ENCODE measurements at regions not wholly inside any gene's neighbourhood (a gene's known extent, or its start where the extent isn't known, plus 50 kb on each side); places are given as distances from the start of the nearest gene placed in this dataset.
A peak's percentile ranks its signal among the peaks of the same experiment; 100 is the strongest.

DNA sequence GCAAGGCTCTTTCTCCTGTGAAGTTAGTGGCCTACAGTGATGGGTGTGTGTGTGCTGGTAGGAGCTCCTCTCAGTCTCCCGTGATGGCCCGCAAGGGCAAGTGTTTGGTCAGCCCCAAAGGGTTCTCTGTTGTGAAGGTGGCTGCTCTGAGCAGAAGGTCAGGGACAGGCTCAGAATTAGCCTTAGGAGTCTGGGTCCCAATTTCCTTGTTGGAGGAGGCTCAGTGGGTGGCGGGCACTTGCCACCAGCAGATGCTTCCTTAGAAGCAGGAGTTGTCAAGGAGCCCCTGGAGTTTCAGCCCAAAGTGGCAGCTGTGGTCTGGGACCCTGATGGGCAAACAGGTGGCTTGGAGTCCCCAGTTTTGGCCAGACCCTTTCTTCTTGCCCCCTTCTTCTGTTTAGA, 154.4 kb downstream of the MACROH2A1 start:
- Histone ChIP-seq H3K27me3 (ENCODE audit: control insufficient read depth in 3 of 3, insufficient read depth in 3 of 3, low read length in 3 of 3) (peaks cover 0 to 5% (median 0%) of the 10 kb centered on the region in 3 donors), H3K4me1 (ENCODE audit: control insufficient read depth in 3 of 3, insufficient read depth in 2 of 3, low read depth in 1 of 3, low read length in 2 of 3) (peaks cover 0 to 15% (median 2%) of the 10 kb centered on the region in 3 donors), H3K9me3 (ENCODE audit: control insufficient read depth in 2 of 2, insufficient read depth in 1 of 2, low read depth in 1 of 2, low read length in 1 of 2) (no peaks in the 10 kb centered on the region), H3K36me3 (ENCODE audit: control insufficient read depth in 3 of 3, insufficient read depth in 2 of 3, low read depth in 1 of 3, low read length in 3 of 3) (no peaks in the 10 kb centered on the region), H3K27ac (ENCODE audit: low read depth in 1 of 3, low read length in 2 of 3) (peak overlapping the region in 1 of 3 donors; percentile 38), H3K4me3 (ENCODE audit: low read depth in 1 of 3, low read length in 3 of 3) (no peak overlapping the region)
- 95 to 100% (median 98%) methylated on average over 3 of the region's 3 CpGs for WGBS, 3 donors
- no peak for DNase-seq
- no peak for FAIRE-seq

- no peak for DNase-seq
Observed at GRCh38 chr5:135243556-135244285, 155.3 kb downstream of the MACROH2A1 start.

GRCh38 chr5:135242866-135243555, 156.0 kb downstream of the MACROH2A1 start:
- Histone ChIP-seq H3K9me3 (ENCODE audit: control insufficient read depth in 2 of 2, insufficient read depth in 1 of 2, low read depth in 1 of 2, low read length in 1 of 2) (no peaks in the 10 kb centered on the region), H3K27me3 (ENCODE audit: control insufficient read depth in 3 of 3, insufficient read depth in 3 of 3, low read length in 3 of 3) (peaks cover 0 to 5% (median 0%) of the 10 kb centered on the region in 3 donors), H3K4me1 (ENCODE audit: control insufficient read depth in 3 of 3, insufficient read depth in 2 of 3, low read depth in 1 of 3, low read length in 2 of 3) (peaks cover 0 to 15% (median 2%) of the 10 kb centered on the region in 3 donors), H3K27ac (ENCODE audit: low read depth in 1 of 3, low read length in 2 of 3) (no peak overlapping the region), H3K4me3 (ENCODE audit: low read depth in 1 of 3, low read length in 3 of 3) (no peak overlapping the region), H3K36me3 (ENCODE audit: control insufficient read depth in 3 of 3, insufficient read depth in 2 of 3, low read depth in 1 of 3, low read length in 3 of 3) (no peaks in the 10 kb centered on the region)
- DNase-seq (no peak), FAIRE-seq (no peak)
- WGBS, 3 donors, result 85 to 87% (median 86%) methylated on average over 8 of the region's 8 CpGs

More at GRCh38 chr5:135243556-135244285, 155.3 kb downstream of the MACROH2A1 start:
- WGBS, 3 donors, result 79 to 93% (median 92%) methylated on average over 22 of the region's 22 CpGs
- no peak for FAIRE-seq
- H3K4me1 ChIP-seq (ENCODE audit: control insufficient read depth in 3 of 3, insufficient read depth in 2 of 3, low read depth in 1 of 3, low read length in 2 of 3), result peaks cover 0 to 15% (median 2%) of the 10 kb centered on the region in 3 donors
- peaks cover 0 to 5% (median 0%) of the 10 kb centered on the region in 3 donors for H3K27me3 ChIP-seq (ENCODE audit: control insufficient read depth in 3 of 3, insufficient read depth in 3 of 3, low read length in 3 of 3)
- H3K36me3 ChIP-seq (ENCODE audit: control insufficient read depth in 3 of 3, insufficient read depth in 2 of 3, low read depth in 1 of 3, low read length in 3 of 3), result no peaks in the 10 kb centered on the region
- H3K27ac ChIP-seq (ENCODE audit: low read depth in 1 of 3, low read length in 2 of 3), result peak overlapping the region in 2 of 3 donors; percentile 24 to 48
- no peaks in the 10 kb centered on the region for H3K9me3 ChIP-seq (ENCODE audit: control insufficient read depth in 2 of 2, insufficient read depth in 1 of 2, low read depth in 1 of 2, low read length in 1 of 2)
- no peak overlapping the region for H3K4me3 ChIP-seq (ENCODE audit: low read depth in 1 of 3, low read length in 3 of 3)

GRCh38 chr5:135242021-135242865, 156.8 kb downstream of the MACROH2A1 start:
- DNase-seq (peak; percentile 44 to 57), FAIRE-seq (no peak)
- Histone ChIP-seq H3K4me1 (ENCODE audit: control insufficient read depth in 3 of 3, insufficient read depth in 2 of 3, low read depth in 1 of 3, low read length in 2 of 3) (peaks cover 0 to 15% (median 2%) of the 10 kb centered on the region in 3 donors), H3K36me3 (ENCODE audit: control insufficient read depth in 3 of 3, insufficient read depth in 2 of 3, low read depth in 1 of 3, low read length in 3 of 3) (no peaks in the 10 kb centered on the region), H3K27me3 (ENCODE audit: control insufficient read depth in 3 of 3, insufficient read depth in 3 of 3, low read length in 3 of 3) (peaks cover 0 to 5% (median 0%) of the 10 kb centered on the region in 3 donors), H3K9me3 (ENCODE audit: control insufficient read depth in 2 of 2, insufficient read depth in 1 of 2, low read depth in 1 of 2, low read length in 1 of 2) (no peaks in the 10 kb centered on the region), H3K27ac (ENCODE audit: low read depth in 1 of 3, low read length in 2 of 3) (no peak overlapping the region), H3K4me3 (ENCODE audit: low read depth in 1 of 3, low read length in 3 of 3) (no peak overlapping the region)
- 50 to 72% (median 61%) methylated on average over 11 of the region's 11 CpGs for WGBS, 3 donors

DNA sequence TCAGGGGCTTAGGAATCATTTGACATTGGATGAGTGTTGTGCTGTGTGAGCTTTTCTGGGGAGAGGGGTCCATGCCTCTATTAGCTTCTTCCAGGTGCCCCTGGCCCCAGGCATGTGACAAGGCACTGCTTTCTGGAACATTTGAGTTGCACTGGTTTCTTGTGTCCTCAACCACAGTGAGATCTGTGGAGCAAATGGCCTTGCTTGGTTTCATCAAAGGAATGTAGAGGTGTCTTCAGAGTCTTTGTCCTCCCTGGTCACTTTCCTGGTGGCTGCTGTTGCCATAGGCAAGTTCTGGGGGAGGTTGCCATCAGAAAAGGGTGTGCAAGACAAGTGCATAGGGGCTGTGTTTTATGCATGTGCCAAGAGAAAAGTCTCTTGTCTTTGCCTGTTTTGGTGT, 157.5 kb downstream of the MACROH2A1 start:
- no peak overlapping the region for H3K4me3 ChIP-seq (ENCODE audit: low read depth in 1 of 3, low read length in 3 of 3)
- no peak for DNase-seq
- H3K9me3 ChIP-seq (ENCODE audit: control insufficient read depth in 2 of 2, insufficient read depth in 1 of 2, low read depth in 1 of 2, low read length in 1 of 2), result no peaks in the 10 kb centered on the region
- H3K27me3 ChIP-seq (ENCODE audit: control insufficient read depth in 3 of 3, insufficient read depth in 3 of 3, low read length in 3 of 3), result peaks cover 0 to 5% (median 1%) of the 10 kb centered on the region in 3 donors
- no peak overlapping the region for H3K27ac ChIP-seq (ENCODE audit: low read depth in 1 of 3, low read length in 2 of 3)
- FAIRE-seq, result no peak
- H3K36me3 ChIP-seq (ENCODE audit: control insufficient read depth in 3 of 3, insufficient read depth in 2 of 3, low read depth in 1 of 3, low read length in 3 of 3), result no peaks in the 10 kb centered on the region
- H3K4me1 ChIP-seq (ENCODE audit: control insufficient read depth in 3 of 3, insufficient read depth in 2 of 3, low read depth in 1 of 3, low read length in 2 of 3), result peaks cover 0 to 15% (median 2%) of the 10 kb centered on the region in 3 donors

GRCh38 chr5:135240781-135241360, 158.2 kb downstream of the MACROH2A1 start:
- H3K4me3 ChIP-seq (ENCODE audit: low read depth in 1 of 3, low read length in 3 of 3), result no peak overlapping the region
- no peak for FAIRE-seq
- no peak overlapping the region for H3K27ac ChIP-seq (ENCODE audit: low read depth in 1 of 3, low read length in 2 of 3)
- H3K4me1 ChIP-seq (ENCODE audit: control insufficient read depth in 3 of 3, insufficient read depth in 2 of 3, low read depth in 1 of 3, low read length in 2 of 3), result peaks cover 0 to 15% (median 2%) of the 10 kb centered on the region in 3 donors
- H3K27me3 ChIP-seq (ENCODE audit: control insufficient read depth in 3 of 3, insufficient read depth in 3 of 3, low read length in 3 of 3), result peaks cover 0 to 5% (median 2%) of the 10 kb centered on the region in 3 donors
- H3K9me3 ChIP-seq (ENCODE audit: control insufficient read depth in 2 of 2, insufficient read depth in 1 of 2, low read depth in 1 of 2, low read length in 1 of 2), result no peaks in the 10 kb centered on the region
- H3K36me3 ChIP-seq (ENCODE audit: control insufficient read depth in 3 of 3, insufficient read depth in 2 of 3, low read depth in 1 of 3, low read length in 3 of 3), result no peaks in the 10 kb centered on the region
- DNase-seq, result no peak
- 71 to 87% (median 86%) methylated on average over 2 of the region's 2 CpGs for WGBS, 3 donors

GRCh38 chr5:135240283-135240633, 158.8 kb downstream of the MACROH2A1 start:
- Histone ChIP-seq H3K36me3 (ENCODE audit: control insufficient read depth in 3 of 3, insufficient read depth in 2 of 3, low read depth in 1 of 3, low read length in 3 of 3) (no peaks in the 10 kb centered on the region), H3K4me3 (ENCODE audit: low read depth in 1 of 3, low read length in 3 of 3) (no peak overlapping the region), H3K27me3 (ENCODE audit: control insufficient read depth in 3 of 3, insufficient read depth in 3 of 3, low read length in 3 of 3) (peaks cover 0 to 2% (median 2%) of the 10 kb centered on the region in 3 donors), H3K9me3 (ENCODE audit: control insufficient read depth in 2 of 2, insufficient read depth in 1 of 2, low read depth in 1 of 2, low read length in 1 of 2) (no peaks in the 10 kb centered on the region), H3K4me1 (ENCODE audit: control insufficient read depth in 3 of 3, insufficient read depth in 2 of 3, low read depth in 1 of 3, low read length in 2 of 3) (peaks cover 0 to 13% (median 2%) of the 10 kb centered on the region in 3 donors), H3K27ac (ENCODE audit: low read depth in 1 of 3, low read length in 2 of 3) (no peak overlapping the region)
- FAIRE-seq, result no peak
- 87 to 100% (median 91%) methylated on average over 3 of the region's 3 CpGs for WGBS, 3 donors
- no peak for DNase-seq
